ENCODE measurements at regions not wholly inside any gene's neighbourhood (a gene's known extent, or its start where the extent isn't known, plus 50 kb on each side); places are given as distances from the start of the nearest gene placed in this dataset.

- TF ChIP-seq POLR2AphosphoS5 (IDR thresholded peaks at IDR 0.05; ENCODE audit: low read depth, low read length) (no peak), POLR2A (IDR thresholded peaks at IDR 0.05; ENCODE audit: low read depth, low read length) (no peak)
These were observed 385.5 kb downstream of the RND3 start for GRCh38 chr2:150101947-150102346.
